PC-9 (cell line): ENCODE measurements at regions not wholly inside any gene's neighbourhood (a gene's known extent, or its start where the extent isn't known, plus 50 kb on each side); places are given as distances from the start of the nearest gene placed in this dataset.

ENCODE experiments used
- CTCF ChIP-seq: fragments of 200-600 bp; sonication (generic); conservative IDR thresholded peaks from 2 replicates; pipeline ENCODE4 v1.6.1; 2017; ENCODE audit warnings: mixed run types, antibody characterized with exemption, mild to moderate bottlenecking, moderate library complexity
- EZH2 ChIP-seq: fragments of 200-600 bp; sonication (generic); IDR thresholded peaks from 2 replicates; pipeline ENCODE4 v1.8.0; 2017; ENCODE audit warnings: antibody characterized with exemption, low read depth

- TF ChIP-seq CTCF, result no peak
- no peak for TF ChIP-seq EZH2
Observed at GRCh38 chr4:187157380-187157958, 433.8 kb upstream of the FAT1 start.
